ENCODE measurements at regions not wholly inside any gene's neighbourhood (a gene's known extent, or its start where the extent isn't known, plus 50 kb on each side); places are given as distances from the start of the nearest gene placed in this dataset.

DNA sequence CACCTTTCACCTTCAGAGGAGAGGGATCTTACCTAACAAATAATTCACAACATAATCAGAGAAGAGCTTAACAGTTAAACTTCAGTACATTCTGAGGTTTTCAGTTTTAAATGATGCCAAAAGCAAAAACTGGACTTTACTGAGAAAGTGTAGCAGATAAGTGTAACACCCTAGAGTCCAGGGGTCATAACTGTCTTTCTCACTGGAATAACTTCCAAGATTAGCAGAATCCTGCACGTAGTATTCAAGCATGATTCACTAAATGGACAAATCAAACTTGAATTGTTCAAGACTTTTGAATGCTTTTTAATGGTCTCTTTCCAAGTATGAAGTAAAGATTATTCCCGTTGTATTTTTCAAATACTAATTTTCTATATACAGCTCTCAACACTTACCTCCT is 180.1 kb upstream of the NREP start:
- no peak for DNase-seq (ENCODE audit: extremely low read depth, low read depth)

DNA sequence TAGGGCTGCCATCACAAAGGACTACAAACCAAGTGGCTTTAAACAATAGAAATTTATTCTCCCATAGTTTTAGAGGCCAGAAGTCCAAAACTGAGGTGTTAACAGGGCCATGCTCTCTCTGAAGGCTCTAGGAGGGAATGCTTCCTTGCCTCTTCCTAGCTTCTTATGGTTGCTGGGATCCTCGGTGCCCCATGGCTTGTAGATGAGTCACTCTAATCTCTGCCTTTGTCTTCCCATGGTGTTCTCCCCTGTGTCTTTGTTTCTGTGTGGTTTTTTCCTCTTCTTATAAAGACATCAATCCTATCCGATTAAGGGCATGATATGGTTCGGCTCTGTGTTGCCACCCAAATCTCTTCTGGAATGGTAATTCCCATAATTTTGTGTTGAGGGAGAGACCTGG is 178.8 kb upstream of the NREP start:
- no peak for DNase-seq (ENCODE audit: extremely low read depth, low read depth)
- TF ChIP-seq, protein P1, sequence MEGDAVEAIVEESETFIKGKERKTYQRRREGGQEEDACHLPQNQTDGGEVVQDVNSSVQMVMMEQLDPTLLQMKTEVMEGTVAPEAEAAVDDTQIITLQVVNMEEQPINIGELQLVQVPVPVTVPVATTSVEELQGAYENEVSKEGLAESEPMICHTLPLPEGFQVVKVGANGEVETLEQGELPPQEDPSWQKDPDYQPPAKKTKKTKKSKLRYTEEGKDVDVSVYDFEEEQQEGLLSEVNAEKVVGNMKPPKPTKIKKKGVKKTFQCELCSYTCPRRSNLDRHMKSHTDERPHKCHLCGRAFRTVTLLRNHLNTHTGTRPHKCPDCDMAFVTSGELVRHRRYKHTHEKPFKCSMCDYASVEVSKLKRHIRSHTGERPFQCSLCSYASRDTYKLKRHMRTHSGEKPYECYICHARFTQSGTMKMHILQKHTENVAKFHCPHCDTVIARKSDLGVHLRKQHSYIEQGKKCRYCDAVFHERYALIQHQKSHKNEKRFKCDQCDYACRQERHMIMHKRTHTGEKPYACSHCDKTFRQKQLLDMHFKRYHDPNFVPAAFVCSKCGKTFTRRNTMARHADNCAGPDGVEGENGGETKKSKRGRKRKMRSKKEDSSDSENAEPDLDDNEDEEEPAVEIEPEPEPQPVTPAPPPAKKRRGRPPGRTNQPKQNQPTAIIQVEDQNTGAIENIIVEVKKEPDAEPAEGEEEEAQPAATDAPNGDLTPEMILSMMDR (IDR thresholded peaks at IDR 0.05; ENCODE audit: low read depth, low read length) = no peak

More for the DNA sequence above, 180.1 kb upstream of the NREP start:
- TF ChIP-seq, protein P1 (IDR thresholded peaks at IDR 0.05; ENCODE audit: low read depth, low read length) = no peak

DNA sequence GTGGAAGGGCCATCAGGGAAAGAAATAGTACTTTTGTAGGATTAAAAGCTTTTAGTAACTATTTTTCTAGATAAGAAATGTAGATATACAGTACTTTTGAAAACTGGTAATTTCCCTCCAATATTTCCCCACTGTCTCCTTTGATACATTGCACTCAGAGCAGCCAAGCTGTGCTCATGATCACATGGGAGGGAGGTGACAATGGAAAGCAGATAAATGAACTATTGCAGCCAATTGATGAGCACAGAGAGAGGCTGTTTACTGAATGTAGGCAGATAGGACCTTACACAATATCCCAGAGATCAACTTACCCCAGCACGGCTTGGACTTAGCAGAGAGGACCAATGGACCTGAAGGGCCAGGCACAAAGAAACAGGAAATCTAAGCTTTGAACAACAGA is 178.0 kb upstream of the NREP start:
- DNase-seq (ENCODE audit: extremely low read depth, low read depth) = no peak
- TF ChIP-seq, protein P1 (IDR thresholded peaks at IDR 0.05; ENCODE audit: low read depth, low read length) = no peak

DNA sequence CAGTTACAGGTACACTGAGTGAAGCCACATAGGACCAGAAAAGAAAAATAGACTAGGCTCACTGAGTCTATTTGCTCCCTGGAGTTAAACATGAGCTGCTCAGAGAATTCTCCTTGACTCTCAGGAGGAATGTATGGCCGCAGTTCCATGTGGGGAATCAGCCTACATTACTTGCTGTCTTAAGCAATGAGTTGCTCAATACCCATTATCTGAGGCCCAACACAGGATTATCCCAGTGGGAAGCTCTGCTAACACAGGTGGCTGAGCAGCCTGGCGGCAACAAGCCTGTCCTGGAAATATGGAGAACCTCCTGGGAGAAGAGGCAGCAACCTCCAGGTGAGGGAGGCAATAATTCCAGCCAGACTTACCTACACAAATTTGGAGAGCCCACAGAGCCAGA is 177.5 kb upstream of the NREP start:
- no peak for DNase-seq (ENCODE audit: extremely low read depth, low read depth)
- TF ChIP-seq, protein P1 (IDR thresholded peaks at IDR 0.05; ENCODE audit: low read depth, low read length) = no peak

DNA sequence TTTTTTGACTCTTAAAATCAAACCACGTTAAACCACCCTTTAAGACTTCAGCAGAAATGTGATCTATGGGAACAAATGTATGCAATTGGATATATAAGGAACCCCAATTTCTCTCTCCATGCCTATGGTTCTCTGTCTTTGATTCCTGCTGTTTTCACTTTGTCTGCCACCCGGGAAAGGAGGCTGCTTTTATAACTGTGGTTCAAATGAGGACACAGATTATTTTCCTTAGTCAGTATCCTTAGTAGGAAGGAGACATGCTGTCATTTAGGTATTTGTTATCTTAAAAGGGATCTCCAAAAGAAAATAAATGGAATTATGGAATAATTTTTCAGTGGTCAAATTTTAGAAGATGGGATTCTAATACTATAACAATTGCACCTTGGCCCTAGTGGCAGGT is 176.1 kb upstream of the NREP start:
- TF ChIP-seq, protein P1 (IDR thresholded peaks at IDR 0.05; ENCODE audit: low read depth, low read length) = no peak
- DNase-seq (ENCODE audit: extremely low read depth, low read depth) = no peak

DNA sequence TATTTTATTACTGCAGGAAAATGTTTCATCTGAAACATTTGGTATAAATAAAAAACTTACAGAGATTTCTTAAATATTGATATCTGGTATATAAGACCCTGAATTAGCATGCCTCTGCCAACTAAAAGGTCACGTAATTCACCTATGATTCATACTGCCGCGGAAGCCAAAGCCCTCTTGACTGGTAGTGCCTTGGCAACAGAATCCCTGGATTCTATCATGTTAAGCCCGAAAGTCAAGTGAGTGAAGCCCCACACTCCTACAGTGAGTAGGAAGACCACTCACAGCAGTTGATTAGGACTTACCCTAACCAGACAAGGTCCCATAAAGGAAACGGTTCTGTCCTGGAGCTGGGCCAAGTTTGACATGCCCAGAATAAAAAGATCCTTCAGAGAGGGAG is 175.6 kb upstream of the NREP start:
- DNase-seq (ENCODE audit: extremely low read depth, low read depth) = no peak
- TF ChIP-seq, protein P1 (IDR thresholded peaks at IDR 0.05; ENCODE audit: low read depth, low read length) = no peak

DNA sequence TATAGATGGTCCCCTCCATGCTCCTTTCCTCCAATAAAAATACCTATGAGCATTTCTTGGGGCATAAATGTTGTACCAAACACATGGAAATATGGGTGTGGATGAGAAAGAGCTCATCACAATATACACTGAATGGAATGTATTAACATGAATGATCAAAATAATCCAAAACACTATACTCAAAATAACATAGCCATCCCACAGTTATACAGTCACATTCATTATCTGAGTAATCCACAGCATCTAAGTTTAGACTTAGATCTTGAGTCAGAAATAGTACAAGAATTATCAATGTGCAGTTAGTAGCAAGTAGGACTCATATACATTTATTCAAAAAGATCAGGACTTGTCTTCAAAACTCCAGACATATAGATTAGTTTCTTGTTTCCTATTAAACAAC is 175.2 kb upstream of the NREP start:
- no peak for DNase-seq (ENCODE audit: extremely low read depth, low read depth)
- TF ChIP-seq, protein P1 (IDR thresholded peaks at IDR 0.05; ENCODE audit: low read depth, low read length) = no peak
